Mesenchymal stem cell (in vitro differentiated cells and primary cell): ENCODE measurements at regions not wholly inside any gene's neighbourhood (a gene's known extent, or its start where the extent isn't known, plus 50 kb on each side); places are given as distances from the start of the nearest gene placed in this dataset.

ENCODE experiments used
- DNase-seq: peaks from one replicate; pipeline ENCODE4 v3.0.0-alpha.2; 2013
- H2AFZ ChIP-seq: one replicate; pipeline ENCODE4 v1.6.1; 2013; ENCODE audit warnings: low read depth, mild to moderate bottlenecking, control low read depth, inconsistent platforms, low read length, moderate library complexity
- H2AK5ac ChIP-seq: 2 replicates; pipeline ENCODE4 v1.6.1; 2013; ENCODE audit warnings: low read length, moderate library complexity, mild to moderate bottlenecking, inconsistent platforms; ENCODE audit not compliant: severe bottlenecking
- H2BK120ac ChIP-seq: one replicate; pipeline ENCODE4 v1.6.1; 2013; ENCODE audit warnings: low read depth, mild to moderate bottlenecking, inconsistent platforms, low read length, moderate library complexity
- H2BK12ac ChIP-seq, 2 experiments: one replicate each; pipeline ENCODE4 v1.6.1; 2013; ENCODE audit warnings: inconsistent platforms in 2 of 2, low read length in 2 of 2, mild to moderate bottlenecking in 2 of 2, moderate library complexity in 2 of 2, control low read depth in 1 of 2
- H2BK15ac ChIP-seq: one replicate; pipeline ENCODE4 v1.6.1; 2013; ENCODE audit warnings: mild to moderate bottlenecking, low read depth, inconsistent platforms; ENCODE audit not compliant: poor library complexity, severe bottlenecking
- H2BK5ac ChIP-seq: 2 replicates; pipeline ENCODE4 v1.6.1; 2013; ENCODE audit warnings: low read depth, mild to moderate bottlenecking, low read length, control low read depth, inconsistent platforms; ENCODE audit not compliant: poor library complexity, severe bottlenecking
- H3K14ac ChIP-seq, 2 experiments: one replicate each; pipeline ENCODE4 v1.6.1; 2013; ENCODE audit warnings: inconsistent platforms in 2 of 2, low read length in 2 of 2, control low read depth in 1 of 2, mild to moderate bottlenecking in 1 of 2, moderate library complexity in 1 of 2
- H3K18ac ChIP-seq, 2 experiments: one replicate each; pipeline ENCODE4 v1.6.1; 2013; ENCODE audit warnings: inconsistent platforms in 2 of 2, low read length in 2 of 2, control low read depth in 1 of 2, low read depth in 1 of 2, mild to moderate bottlenecking in 1 of 2
- H3K23ac ChIP-seq, 2 experiments: one replicate each; pipeline ENCODE4 v1.6.1; 2013; ENCODE audit warnings: inconsistent platforms in 2 of 2, low read length in 2 of 2, mild to moderate bottlenecking in 2 of 2, moderate library complexity in 2 of 2, control low read depth in 1 of 2
- H3K27ac ChIP-seq: 2 replicates; pipeline ENCODE4 v1.5.1; 2013; ENCODE audit warnings: mild to moderate bottlenecking, moderate library complexity, low read length, control low read depth, inconsistent platforms; ENCODE audit not compliant: poor library complexity, severe bottlenecking
- H3K27me3 ChIP-seq, 2 experiments: 2 replicates each; pipeline versions ENCODE4 v1.6.1 to v1.7.0; 2013; ENCODE audit warnings: low read length in 2 of 2, mild to moderate bottlenecking in 2 of 2, moderate library complexity in 2 of 2, control low read depth in 1 of 2, inconsistent platforms in 1 of 2; ENCODE audit not compliant: control insufficient read depth in 1 of 2, insufficient read depth in 1 of 2
- H3K36me3 ChIP-seq, 2 experiments: 2 replicates each; pipeline versions ENCODE4 v1.6.1 to v1.7.0; 2013; ENCODE audit warnings: low read length in 2 of 2, control low read depth in 1 of 2, inconsistent platforms in 1 of 2, low read depth in 1 of 2, mild to moderate bottlenecking in 1 of 2; ENCODE audit not compliant: insufficient read depth in 2 of 2, control insufficient read depth in 1 of 2
- H3K4ac ChIP-seq, 2 experiments: one replicate each; pipeline ENCODE4 v1.6.1; 2013; ENCODE audit warnings: inconsistent platforms in 2 of 2, low read length in 2 of 2, mild to moderate bottlenecking in 2 of 2, moderate library complexity in 2 of 2, control low read depth in 1 of 2, low read depth in 1 of 2
- H3K4me1 ChIP-seq: 2 replicates; pipeline ENCODE4 v1.6.1; 2013; ENCODE audit warnings: low read depth, low read length, control low read depth; ENCODE audit not compliant: control insufficient read depth, insufficient read depth
- H3K4me2 ChIP-seq: 2 replicates; pipeline ENCODE4 v1.6.1; 2013; ENCODE audit warnings: low read length, mild to moderate bottlenecking, inconsistent platforms; ENCODE audit not compliant: poor library complexity, severe bottlenecking
- H3K4me3 ChIP-seq, 2 experiments: 2 replicates each; pipeline versions ENCODE4 v1.5.1 to v1.7.0; 2013; ENCODE audit warnings: low read length in 2 of 2, mild to moderate bottlenecking in 2 of 2, control low read depth in 1 of 2, low read depth in 1 of 2; ENCODE audit not compliant: insufficient read depth in 1 of 2
- H3K79me1 ChIP-seq: replicated peaks from 2 replicates; pipeline ENCODE4 v1.6.1; 2013; ENCODE audit warnings: mild to moderate bottlenecking, control low read depth, low read length, inconsistent platforms; ENCODE audit not compliant: poor library complexity, severe bottlenecking
- H3K9ac ChIP-seq: 2 replicates; pipeline ENCODE4 v1.7.0; 2013; ENCODE audit warnings: mild to moderate bottlenecking, low read length, moderate library complexity
- H3K9me3 ChIP-seq: 2 replicates; pipeline ENCODE4 v1.7.0; 2013; ENCODE audit warnings: mild to moderate bottlenecking, low read length; ENCODE audit not compliant: control insufficient read depth
- H4K8ac ChIP-seq: one replicate; pipeline ENCODE4 v1.6.1; 2013; ENCODE audit warnings: inconsistent platforms, mild to moderate bottlenecking, low read length, moderate library complexity
- H4K91ac ChIP-seq: one replicate; pipeline ENCODE4 v1.6.1; 2013; ENCODE audit warnings: mild to moderate bottlenecking, low read length, inconsistent platforms
- WGBS: methylation state at CpG from one replicate; pipeline ENCODE4 v1.1.7; 2013; ENCODE audit warnings: mixed read lengths; 5-methylcytosine and 5-hydroxymethylcytosine counted together

DNA sequence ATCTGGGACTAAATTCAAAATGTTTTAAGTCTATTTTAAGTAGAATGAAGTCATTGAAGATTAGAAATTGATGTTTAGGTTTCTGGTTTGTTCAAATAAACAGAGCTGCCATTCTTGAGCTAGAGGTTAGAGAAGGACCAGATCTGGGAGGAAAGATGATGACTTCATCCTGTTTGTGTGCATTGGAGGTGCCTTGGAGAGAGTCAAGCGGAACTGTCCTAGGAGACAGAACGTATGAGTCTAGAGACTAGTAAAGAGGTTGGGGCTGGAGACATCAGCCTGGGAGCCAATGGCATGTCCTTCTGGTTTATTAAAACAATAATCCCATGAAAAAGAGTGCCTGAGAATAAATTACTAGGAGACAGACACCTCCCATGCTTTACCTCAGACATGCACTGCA lies 303.4 kb downstream of the KBTBD8 start:
- H3K4me3 ChIP-seq: no peak overlapping the region
- H3K14ac ChIP-seq: no peak overlapping the region
- no peak overlapping the region for H3K27ac ChIP-seq
- H2BK12ac ChIP-seq: no peak overlapping the region
- no peak overlapping the region for H2BK120ac ChIP-seq
- no peaks in the 10 kb centered on the region for H3K27me3 ChIP-seq
- no peaks in the 10 kb centered on the region for H3K79me1 ChIP-seq
- no peak for DNase-seq
- H3K18ac ChIP-seq: no peak overlapping the region
- H3K23ac ChIP-seq: no peak overlapping the region
- H3K9ac ChIP-seq: no peak overlapping the region
- no peak overlapping the region for H2BK5ac ChIP-seq
- no peak overlapping the region for H4K8ac ChIP-seq
- no peak overlapping the region for H4K91ac ChIP-seq
- H2BK15ac ChIP-seq: no peak overlapping the region
- H3K4me1 ChIP-seq: no peaks in the 10 kb centered on the region
- H3K4me2 ChIP-seq: no peak overlapping the region
- H2AK5ac ChIP-seq: no peak overlapping the region
- WGBS: 84% methylated on average over 2 of the region's 2 CpGs
- no peak overlapping the region for H2AFZ ChIP-seq
- H3K4ac ChIP-seq: no peak overlapping the region
- H3K36me3 ChIP-seq: no peaks in the 10 kb centered on the region
- no peaks in the 10 kb centered on the region for H3K9me3 ChIP-seq

DNA sequence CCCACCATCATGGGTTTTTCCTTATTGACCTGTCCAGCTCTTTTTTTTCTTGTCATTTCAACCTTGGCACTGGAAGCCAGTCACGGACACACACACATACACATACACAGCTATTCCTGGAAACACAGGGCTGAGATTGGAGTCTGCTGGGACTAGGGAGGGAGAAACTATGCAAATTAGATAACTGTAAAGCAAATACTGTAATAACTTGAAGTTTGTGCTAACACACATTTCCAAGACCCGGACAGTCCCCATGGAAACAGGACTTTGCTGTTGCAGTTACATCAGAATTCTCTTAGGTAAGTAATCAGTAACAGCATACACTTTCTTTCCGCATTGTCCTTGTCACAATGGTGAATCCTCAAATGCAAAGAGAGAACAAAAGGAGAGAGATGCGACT lies 304.4 kb downstream of the KBTBD8 start:
- H3K36me3 ChIP-seq: no peaks in the 10 kb centered on the region
- no peak overlapping the region for H3K14ac ChIP-seq
- no peak overlapping the region for H3K4me2 ChIP-seq
- no peak overlapping the region for H3K23ac ChIP-seq
- no peak overlapping the region for H2BK12ac ChIP-seq
- no peak overlapping the region for H2BK120ac ChIP-seq
- no peaks in the 10 kb centered on the region for H3K79me1 ChIP-seq
- H4K8ac ChIP-seq: no peak overlapping the region
- H2AK5ac ChIP-seq: no peak overlapping the region
- H3K4me3 ChIP-seq: no peak overlapping the region
- H3K9me3 ChIP-seq: no peaks in the 10 kb centered on the region
- no peak overlapping the region for H3K18ac ChIP-seq
- WGBS: 90% methylated on average over 3 of the region's 4 CpGs
- H2BK15ac ChIP-seq: no peak overlapping the region
- H2AFZ ChIP-seq: no peak overlapping the region
- no peak for DNase-seq
- no peak overlapping the region for H3K4ac ChIP-seq
- H3K4me1 ChIP-seq: no peaks in the 10 kb centered on the region
- H4K91ac ChIP-seq: no peak overlapping the region
- H3K27ac ChIP-seq: no peak overlapping the region
- no peak overlapping the region for H2BK5ac ChIP-seq
- no peaks in the 10 kb centered on the region for H3K27me3 ChIP-seq
- no peak overlapping the region for H3K9ac ChIP-seq

DNA sequence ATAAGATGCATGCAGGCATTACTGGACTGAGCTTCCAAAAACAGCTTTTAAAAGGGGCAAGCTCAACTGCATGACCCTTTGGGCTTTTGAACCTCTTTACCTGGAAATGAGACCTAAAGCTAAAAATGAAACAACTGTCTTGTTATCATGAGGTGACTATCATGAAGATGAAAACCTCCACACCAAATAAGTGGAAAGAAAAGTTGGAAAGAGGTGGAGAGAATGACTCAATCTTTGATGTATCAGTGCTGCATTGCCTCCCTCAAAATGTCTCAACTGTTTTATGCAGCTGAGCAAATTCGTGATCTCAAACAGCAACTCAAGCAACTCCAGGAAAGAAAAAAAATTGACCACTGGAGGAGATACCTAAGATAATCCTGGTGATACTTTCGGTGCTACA lies 307.1 kb downstream of the KBTBD8 start:
- Histone ChIP-seq H2BK15ac (no peak overlapping the region), H2AFZ (no peak overlapping the region), H3K79me1 (no peaks in the 10 kb centered on the region)

DNA sequence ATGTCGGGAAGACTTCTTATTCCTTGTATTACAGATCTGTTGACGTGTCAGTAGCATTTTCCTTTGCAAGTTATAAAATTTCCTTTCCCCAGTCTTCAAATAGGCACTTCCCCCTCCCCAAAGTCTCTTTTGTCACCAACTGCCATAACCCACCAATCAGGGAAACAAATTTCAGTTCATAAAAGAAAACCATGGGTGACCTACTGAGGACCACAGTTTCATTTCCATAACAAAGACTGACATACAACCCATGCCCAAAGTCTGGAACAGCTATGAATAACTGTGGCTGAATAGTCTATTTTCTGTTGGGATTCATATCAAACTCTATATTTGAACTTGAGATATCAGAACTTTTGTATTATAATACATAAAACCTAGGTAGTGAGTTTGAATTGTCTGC lies 307.8 kb downstream of the KBTBD8 start:
- H2BK15ac ChIP-seq: no peak overlapping the region
- no peaks in the 10 kb centered on the region for H3K9me3 ChIP-seq
- no peak overlapping the region for H3K4me3 ChIP-seq
- WGBS: 61% methylated on average over 2 of the region's 2 CpGs
- no peak overlapping the region for H3K9ac ChIP-seq
- H3K23ac ChIP-seq: no peak overlapping the region
- H2AK5ac ChIP-seq: no peak overlapping the region
- H3K27ac ChIP-seq: no peak overlapping the region
- no peak for DNase-seq
- no peak overlapping the region for H3K4me2 ChIP-seq
- H3K27me3 ChIP-seq: no peaks in the 10 kb centered on the region
- no peak overlapping the region for H2BK12ac ChIP-seq
- H2AFZ ChIP-seq: no peak overlapping the region
- H3K36me3 ChIP-seq: no peaks in the 10 kb centered on the region
- no peak overlapping the region for H2BK5ac ChIP-seq
- no peak overlapping the region for H3K14ac ChIP-seq
- H3K18ac ChIP-seq: no peak overlapping the region
- H3K4me1 ChIP-seq: no peaks in the 10 kb centered on the region
- H4K8ac ChIP-seq: no peak overlapping the region
- H3K79me1 ChIP-seq: no peaks in the 10 kb centered on the region
- no peak overlapping the region for H2BK120ac ChIP-seq
- H3K4ac ChIP-seq: no peak overlapping the region
- no peak overlapping the region for H4K91ac ChIP-seq

More for the DNA sequence above, 307.1 kb downstream of the KBTBD8 start:
- H3K27ac ChIP-seq: no peak overlapping the region
- H2AK5ac ChIP-seq: no peak overlapping the region
- H3K14ac ChIP-seq: no peak overlapping the region
- no peak overlapping the region for H3K4me2 ChIP-seq
- no peaks in the 10 kb centered on the region for H3K9me3 ChIP-seq
- no peak overlapping the region for H2BK12ac ChIP-seq
- H3K4me3 ChIP-seq: no peak overlapping the region
- H3K18ac ChIP-seq: no peak overlapping the region
- no peak overlapping the region for H2BK120ac ChIP-seq
- WGBS: 80% methylated on average over 1 of the region's 2 CpGs
- H3K9ac ChIP-seq: no peak overlapping the region
- H4K8ac ChIP-seq: no peak overlapping the region
- no peak overlapping the region for H2BK5ac ChIP-seq
- H3K27me3 ChIP-seq: no peaks in the 10 kb centered on the region
- DNase-seq: no peak
- no peak overlapping the region for H3K23ac ChIP-seq
- no peak overlapping the region for H4K91ac ChIP-seq
- H3K4ac ChIP-seq: no peak overlapping the region
- no peaks in the 10 kb centered on the region for H3K36me3 ChIP-seq
- H3K4me1 ChIP-seq: no peaks in the 10 kb centered on the region
